HTR-8/SVneo (cell line): ENCODE measurements at regions not wholly inside any gene's neighbourhood (a gene's known extent, or its start where the extent isn't known, plus 50 kb on each side); places are given as distances from the start of the nearest gene placed in this dataset.
A peak's percentile ranks its signal among the peaks of the same experiment; 100 is the strongest.
"Not testable (repeated sequence)": the region's sequence is repeated elsewhere in the genome, so short reads cannot be mapped to it uniquely, and the experiment has no call there.

ENCODE experiments used
- DNase-seq: peaks from one replicate; pipeline ENCODE4 v3.0.0; 2011; ENCODE audit warnings: low spot score, mixed read lengths; ENCODE audit not compliant: insufficient read length
- FAIRE-seq: peaks from 2 replicates; lab custom pipeline; 2011; peaks lifted over from hg19 to GRCh38; lab: Jason Lieb, UNC

GRCh38 chr9:104269996-104270963 is 176.2 kb downstream of the SMC2 start:
- FAIRE-seq (no peak), DNase-seq (no peak)

GRCh38 chr9:104276709-104277245 is 182.7 kb downstream of the SMC2 start:
- no peak for DNase-seq
- no peak for FAIRE-seq

GRCh38 chr9:104278929-104279496 is 184.9 kb downstream of the SMC2 start:
- no peak for FAIRE-seq
- DNase-seq = no peak

GRCh38 chr9:104279535-104280177 is 185.5 kb downstream of the SMC2 start:
- DNase-seq = peak; percentile 34
- no peak for FAIRE-seq

DNA sequence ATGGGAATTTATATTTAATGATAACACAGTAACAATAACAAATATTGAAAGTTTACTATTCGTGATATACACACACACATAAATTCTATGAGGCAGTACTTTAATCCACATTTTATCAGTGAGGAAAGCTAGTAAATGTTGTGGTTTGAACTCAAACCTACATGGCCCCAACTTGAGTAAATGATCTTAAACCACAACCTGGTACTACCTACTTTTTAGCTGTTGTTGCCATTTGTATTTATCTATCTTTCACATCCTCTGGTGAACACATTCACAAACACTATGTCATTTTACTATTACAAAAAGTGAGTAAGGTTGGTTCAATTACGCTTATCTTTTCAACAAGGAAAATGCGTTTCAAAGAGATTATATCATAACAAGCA is 186.1 kb downstream of the SMC2 start:
- FAIRE-seq (no peak), DNase-seq (no peak)

GRCh38 chr9:104280711-104281110 is 186.6 kb downstream of the SMC2 start:
- FAIRE-seq (no peak), DNase-seq (no peak)

DNA sequence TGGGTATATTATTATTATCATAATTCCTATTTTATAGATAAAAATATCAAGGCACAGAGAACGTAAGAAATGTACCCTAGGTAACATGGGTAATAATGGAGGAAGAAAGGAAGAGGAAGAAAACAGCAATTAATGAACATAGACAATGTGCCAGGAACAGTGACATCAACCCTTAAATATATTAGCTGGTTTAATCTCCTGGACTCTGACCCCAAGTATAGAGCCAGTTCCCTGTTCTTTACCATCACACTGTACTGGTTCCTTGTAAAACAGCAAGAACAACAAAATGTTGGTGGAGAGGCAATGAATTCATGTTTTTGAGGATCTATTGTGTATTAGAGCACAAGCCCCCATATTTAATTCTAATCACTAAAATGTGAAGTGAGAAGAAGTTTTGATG is 192.1 kb downstream of the SMC2 start:
- no peak for FAIRE-seq
- DNase-seq = no peak

- FAIRE-seq = no peak
Measured at GRCh38 chr9:104286799-104287198, 192.7 kb downstream of the SMC2 start.

GRCh38 chr9:104287253-104287878 is 193.3 kb downstream of the SMC2 start:
- no peak for FAIRE-seq
- no peak for DNase-seq

More at GRCh38 chr9:104286799-104287198, 192.7 kb downstream of the SMC2 start:
- DNase-seq = no peak

DNA sequence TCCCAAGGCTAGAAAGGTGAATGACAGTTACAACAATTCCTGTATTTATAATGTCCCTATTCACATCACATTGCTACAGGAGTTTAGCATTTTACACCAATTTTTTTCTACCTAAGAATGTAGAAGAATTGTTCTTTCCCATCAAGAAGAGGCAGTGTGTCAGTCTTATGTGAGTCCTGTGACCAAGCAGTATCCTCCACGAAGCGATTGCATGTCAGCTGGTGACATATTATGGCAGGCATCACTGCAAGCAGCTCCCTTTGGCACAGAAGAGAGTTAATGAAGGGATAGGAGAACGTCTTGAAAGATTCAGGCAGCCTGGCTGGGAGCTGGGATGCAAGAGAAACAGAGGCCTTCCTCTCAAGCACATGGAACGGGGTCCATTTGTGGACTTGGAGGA is 199.8 kb downstream of the SMC2 start:
- no peak for DNase-seq
- no peak for FAIRE-seq

DNA sequence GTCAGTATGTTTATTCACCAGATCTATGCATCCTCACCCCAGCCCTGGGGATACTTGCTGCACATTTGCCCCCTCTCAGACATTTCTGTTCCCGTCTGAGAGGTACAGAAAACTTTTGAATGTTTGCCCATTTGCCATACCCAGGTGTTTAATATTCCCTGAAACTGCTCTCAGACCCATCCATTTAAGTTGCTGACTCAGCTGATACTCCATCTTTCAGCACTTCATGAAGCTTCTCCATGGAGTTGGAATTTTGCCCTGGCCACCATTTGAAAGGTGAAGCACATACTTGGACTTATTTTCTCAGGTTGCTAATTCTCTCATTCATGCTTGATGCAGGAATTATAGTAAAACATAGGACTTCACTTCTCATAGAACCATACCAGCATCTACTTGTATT is 203.9 kb upstream of the OR13F1 start:
- FAIRE-seq (no peak), DNase-seq (no peak)

- FAIRE-seq (no peak), DNase-seq (no peak)
Measured at GRCh38 chr9:104301755-104302154, 202.3 kb upstream of the OR13F1 start.

DNA sequence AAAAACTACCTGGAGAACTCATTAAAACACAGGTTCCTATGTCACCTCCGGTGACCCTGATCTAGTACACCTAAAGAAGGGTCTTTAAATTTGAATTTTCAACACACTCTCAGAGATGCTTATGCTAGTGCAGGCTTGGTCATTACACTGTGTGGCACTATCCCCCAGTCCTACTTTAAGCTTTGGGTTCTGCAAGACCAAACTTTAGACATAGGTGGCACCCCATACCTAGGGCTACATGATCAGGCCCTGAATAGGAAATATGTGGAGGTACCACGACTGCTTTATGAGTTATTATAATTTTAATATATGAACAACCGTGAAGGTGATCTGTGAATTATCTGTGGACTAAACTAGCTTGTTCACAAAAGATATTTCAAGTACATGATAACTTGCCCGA is 201.3 kb upstream of the OR13F1 start:
- no peak for FAIRE-seq

DNA sequence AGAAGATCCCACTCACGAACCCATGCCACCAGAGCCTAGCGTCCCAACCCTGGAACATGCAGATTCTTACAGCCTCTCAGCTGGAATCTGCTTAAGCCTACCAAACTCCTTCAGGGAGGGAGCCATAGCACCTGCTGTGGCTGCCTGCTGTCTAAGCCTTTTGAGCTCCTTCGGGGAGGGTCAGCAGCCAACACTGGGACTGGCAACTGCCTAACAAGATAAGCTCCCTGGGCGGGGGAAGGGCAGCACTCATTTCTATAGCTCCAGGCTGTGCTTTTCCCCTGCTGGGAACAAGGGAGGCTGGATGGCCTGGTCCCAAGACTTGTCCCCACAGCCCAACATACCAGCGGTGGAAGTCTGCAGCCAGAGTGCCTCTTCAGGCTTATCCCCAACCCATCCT is 199.1 kb upstream of the OR13F1 start:
- no peak for DNase-seq
- no peak for FAIRE-seq

More for the DNA sequence above, 201.3 kb upstream of the OR13F1 start:
- no peak for DNase-seq

GRCh38 chr9:104313396-104314110 is 190.5 kb upstream of the OR13F1 start:
- DNase-seq (no peak), FAIRE-seq (no peak)

DNA sequence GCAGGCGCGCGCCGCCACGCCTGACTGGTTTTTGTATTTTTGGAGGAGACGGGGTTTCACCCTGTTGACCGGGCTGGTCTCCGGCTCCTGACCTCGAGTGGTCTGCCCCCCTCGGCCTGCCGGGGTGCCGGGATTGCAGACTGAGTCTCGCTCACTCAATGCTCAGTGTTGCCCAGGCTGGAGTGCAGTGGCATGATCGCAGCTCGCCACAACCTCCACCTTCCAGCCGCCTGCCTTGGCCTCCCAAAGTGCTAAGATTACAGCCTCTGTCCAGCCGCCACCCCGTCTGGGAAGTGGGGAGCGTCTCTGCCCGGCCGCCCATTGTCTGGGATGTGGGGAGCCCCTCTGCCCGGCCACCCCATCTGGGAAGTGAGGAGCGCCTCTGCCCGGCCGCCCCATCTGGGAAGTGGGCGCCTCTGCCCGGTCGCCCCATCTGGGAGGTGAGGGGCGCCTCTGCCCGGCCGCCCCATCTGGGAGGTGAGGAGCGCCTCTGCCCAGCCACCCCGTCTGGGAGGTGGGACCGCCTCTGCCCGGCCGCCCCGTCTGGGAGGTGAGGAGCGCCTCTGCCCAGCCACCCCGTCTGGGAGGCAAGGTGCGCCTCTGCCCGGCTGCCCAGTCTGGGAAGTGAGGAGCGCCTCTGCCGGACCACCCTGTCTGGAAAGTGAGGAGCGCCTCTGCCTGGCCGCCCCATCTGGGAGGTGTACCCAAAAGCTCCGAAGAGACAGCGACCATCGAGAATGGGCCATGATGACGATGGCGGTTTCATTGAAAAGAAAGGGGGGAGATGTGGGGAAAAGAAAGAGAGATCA is 187.7 kb upstream of the OR13F1 start:
- not testable (repeated sequence) for FAIRE-seq, DNase-seq

- FAIRE-seq (no peak), DNase-seq (no peak)
Measured at GRCh38 chr9:104319198-104319597, 184.9 kb upstream of the OR13F1 start.

DNA sequence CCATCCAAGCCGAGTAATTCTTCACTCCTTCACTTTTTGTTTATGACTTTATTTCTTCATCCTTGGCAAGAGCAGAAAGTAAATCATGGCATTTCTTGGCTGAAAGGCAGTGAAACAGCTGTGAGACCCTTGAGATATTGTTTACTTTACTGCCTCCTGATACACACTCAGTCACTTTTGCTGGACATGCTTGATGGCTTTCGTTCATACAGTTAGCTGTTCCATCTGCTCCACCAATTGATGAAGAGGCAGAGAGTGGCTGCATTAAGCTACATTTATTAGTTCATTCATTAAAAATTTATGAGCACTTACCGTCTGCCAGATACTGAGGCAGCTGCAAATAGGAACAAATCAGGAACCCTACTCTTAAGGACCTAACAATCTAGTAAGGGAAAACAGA is 184.4 kb upstream of the OR13F1 start:
- no peak for FAIRE-seq
- DNase-seq = no peak

DNA sequence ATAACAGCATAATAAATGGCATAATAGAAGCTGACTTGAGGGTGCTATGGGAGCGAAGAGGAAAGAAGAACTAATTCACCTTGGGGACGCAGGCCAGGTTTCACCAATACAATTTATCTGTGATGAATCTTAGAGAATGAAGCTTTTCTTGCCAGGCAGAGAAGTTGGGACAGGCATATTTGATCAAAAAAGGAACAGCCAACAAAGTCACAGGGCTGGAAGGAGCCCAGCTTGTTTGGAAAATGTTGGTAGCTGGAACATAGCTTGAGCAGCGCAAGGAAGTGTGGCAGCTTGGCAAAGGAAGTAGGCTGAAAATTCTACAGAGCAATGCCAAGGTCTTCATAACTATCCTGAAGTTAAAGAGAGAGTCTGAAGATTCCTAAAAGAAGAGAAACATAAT is 181.5 kb upstream of the OR13F1 start:
- no peak for FAIRE-seq
- DNase-seq = no peak
